ENCODE measurements at regions not wholly inside any gene's neighbourhood (a gene's known extent, or its start where the extent isn't known, plus 50 kb on each side); places are given as distances from the start of the nearest gene placed in this dataset.

DNA sequence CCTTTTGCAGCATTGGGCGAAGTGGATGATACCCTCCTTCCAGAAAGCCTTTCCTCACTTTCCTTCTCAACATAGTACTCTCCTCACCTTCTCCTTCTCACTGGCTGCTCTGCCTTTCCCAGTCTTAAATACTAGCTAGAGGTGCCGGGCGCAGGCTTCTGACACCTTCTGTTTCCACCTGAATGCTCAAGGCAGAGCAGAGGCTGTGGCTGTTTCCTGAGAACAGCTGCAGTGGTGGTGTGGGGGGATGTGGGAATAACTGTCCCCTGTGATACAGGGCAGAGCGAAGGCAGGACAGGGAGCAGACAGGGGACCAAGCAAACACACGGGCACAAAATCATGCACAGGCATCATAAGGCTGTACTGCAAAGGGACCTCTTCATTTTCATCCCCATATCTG is 303.1 kb downstream of the SS18 start:
- TF ChIP-seq EZH2 (IDR thresholded peaks at IDR 0.05; ENCODE audit: insufficient read depth, poor library complexity, severe bottlenecking) (no peak), EZH2phosphoT487 (IDR thresholded peaks at IDR 0.05; ENCODE audit: insufficient read depth, low read depth) (no peak)

Data from GM23248 (cell line).